Adrenal gland (tissue), 9 donors: ENCODE measurements at regions not wholly inside any gene's neighbourhood (a gene's known extent, or its start where the extent isn't known, plus 50 kb on each side); places are given as distances from the start of the nearest gene placed in this dataset.

Source experiments
- DNase-seq, 7 donors: peaks; one replicate each; pipeline ENCODE4 v3.0.0-alpha.2; 2019 to 2020
- H3K27ac ChIP-seq, 5 donors: fragments of 200-600 bp; sonication (generic) in 4 of 5; 1 replicate in 3 of 5; 2 replicates in 2 of 5; pipeline versions ENCODE4 v1.5.1 to v1.8.0; 2016 to 2020; ENCODE audit warnings: mild to moderate bottlenecking in 1 of 5
- H3K27me3 ChIP-seq: fragments of 200-600 bp; 2 replicates; pipeline ENCODE4 v1.8.0; 2021
- H3K36me3 ChIP-seq, 2 donors: fragments of 200-600 bp; replicated peaks in 1 of 2; 1 replicate in 1 of 2; 2 replicates in 1 of 2; pipeline versions ENCODE4 v1.5.1 to v1.8.0; 2018 to 2022
- H3K4me1 ChIP-seq, 2 donors: fragments of 200-600 bp; replicated peaks in 1 of 2; 1 replicate in 1 of 2; 2 replicates in 1 of 2; pipeline versions ENCODE4 v1.5.1 to v1.8.0; 2018 to 2021
- H3K4me3 ChIP-seq, 4 donors: fragments of 200-600 bp; sonication (generic) in 3 of 4; one replicate each; pipeline ENCODE4 v1.5.1; 2016 to 2018
- H3K9me3 ChIP-seq, 3 donors: fragments of 200-600 bp; sonication (generic) in 1 of 3; replicated peaks in 1 of 3; 1 replicate in 2 of 3; 2 replicates in 1 of 3; pipeline versions ENCODE4 v1.5.1 to v1.8.0; 2016 to 2021
- CTCF ChIP-seq, 6 experiments: fragments of 450-650 bp in 4 of 6; fragments of 200-600 bp in 2 of 6; sonication (generic) in 1 of 6; IDR thresholded peaks; 1 replicate in 5 of 6; 2 replicates in 1 of 6; pipeline versions ENCODE4 v1.5.1 to v1.8.0; 2016 to 2021; ENCODE audit warnings: antibody characterized with exemption in 6 of 6, mild to moderate bottlenecking in 2 of 6, moderate library complexity in 1 of 6
- POLR2A ChIP-seq, 2 donors: fragments of 450-650 bp; IDR thresholded peaks; one replicate each; pipeline ENCODE4 v1.6.1; 2017; ENCODE audit warnings: antibody characterized with exemption in 2 of 2, mild to moderate bottlenecking in 2 of 2, moderate library complexity in 1 of 2
- WGBS, 4 donors: extraction: QIAGEN DNeasy Blood & Tissue Kit in 2 of 4; methylation state at CpG; one replicate each; pipeline versions ENCODE4 v1.1.5 to v1.1.7; 2013 to 2017; 5-methylcytosine and 5-hydroxymethylcytosine counted together
- intact Hi-C, 2 donors: fragments of 100-400 bp; cut with DNase I; formaldehyde crosslinking; loops; one replicate each; pipeline versions ENCODE4 v1.14.1 to v1.15.0; 2022 to 2023
- donor health status: healthy with polysubstance abuse.
- donor health status: Bipolar disorder and iron deficiency.
- donor health status: DM: yes; HTN: yes; CAD: no.
- donor health status: DM: no; HTN: no; CAD: no.
- donor health status: DM: no; HTN: no; CAD: no.

GRCh38 chr3:115478359-115478758 lies 145.0 kb upstream of the GAP43 start:
- H3K36me3 ChIP-seq: no peaks in the 10 kb centered on the region
- intact Hi-C loops: no loop called here
- H3K27ac ChIP-seq: no peak overlapping the region
- no peak for DNase-seq
- H3K4me3 ChIP-seq: no peak overlapping the region
- TF ChIP-seq POLR2A (IDR thresholded peaks at IDR 0.05): no peak
- no peak for TF ChIP-seq CTCF (IDR thresholded peaks at IDR 0.05)
- 80 to 86% (median 85%) methylated on average over 4 of the region's 4 CpGs for WGBS, 4 donors
- no peaks in the 10 kb centered on the region for H3K27me3 ChIP-seq
- H3K9me3 ChIP-seq: no peaks in the 10 kb centered on the region
- no peaks in the 10 kb centered on the region for H3K4me1 ChIP-seq

DNA sequence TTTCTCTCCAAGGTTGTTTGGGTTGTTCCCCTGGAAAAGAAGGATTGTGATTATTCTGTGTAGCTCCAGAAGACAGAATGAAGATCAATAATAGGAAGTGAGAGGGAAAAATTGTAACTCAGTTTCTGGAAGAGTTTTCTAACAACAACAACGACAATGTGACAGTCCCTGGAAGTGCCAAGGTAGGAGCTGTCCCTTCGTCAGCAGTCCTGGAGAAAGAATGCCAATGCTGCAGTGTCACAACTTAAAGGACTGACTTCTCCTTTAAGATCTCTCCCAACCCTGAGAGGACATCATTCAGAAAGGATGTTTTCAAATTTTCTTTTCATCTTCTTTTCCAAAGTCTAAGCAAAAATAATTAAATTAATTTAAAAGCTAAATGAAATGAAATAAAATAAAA lies 136.4 kb upstream of the GAP43 start:
- Histone ChIP-seq H3K36me3 (no peaks in the 10 kb centered on the region), H3K4me3 (no peak overlapping the region), H3K27ac (no peak overlapping the region), H3K9me3 (no peaks in the 10 kb centered on the region), H3K27me3 (no peaks in the 10 kb centered on the region), H3K4me1 (no peaks in the 10 kb centered on the region)
- no peak for DNase-seq
- WGBS, 4 donors: 52 to 75% (median 61%) methylated on average over 2 of the region's 2 CpGs
- intact Hi-C loops: no loop called here
- TF ChIP-seq CTCF (IDR thresholded peaks at IDR 0.05) (no peak), POLR2A (IDR thresholded peaks at IDR 0.05) (no peak)

- Histone ChIP-seq H3K4me3 (no peak overlapping the region), H3K4me1 (no peaks in the 10 kb centered on the region), H3K27ac (no peak overlapping the region), H3K27me3 (no peaks in the 10 kb centered on the region), H3K9me3 (no peaks in the 10 kb centered on the region), H3K36me3 (no peaks in the 10 kb centered on the region)
- TF ChIP-seq CTCF (IDR thresholded peaks at IDR 0.05): no peak
- WGBS, 4 donors: 67 to 86% (median 69%) methylated on average over 1 of the region's 1 CpG
- intact Hi-C loops: no loop called here
- DNase-seq: no peak
Measured at GRCh38 chr3:115487968-115488367, 135.3 kb upstream of the GAP43 start.

DNA sequence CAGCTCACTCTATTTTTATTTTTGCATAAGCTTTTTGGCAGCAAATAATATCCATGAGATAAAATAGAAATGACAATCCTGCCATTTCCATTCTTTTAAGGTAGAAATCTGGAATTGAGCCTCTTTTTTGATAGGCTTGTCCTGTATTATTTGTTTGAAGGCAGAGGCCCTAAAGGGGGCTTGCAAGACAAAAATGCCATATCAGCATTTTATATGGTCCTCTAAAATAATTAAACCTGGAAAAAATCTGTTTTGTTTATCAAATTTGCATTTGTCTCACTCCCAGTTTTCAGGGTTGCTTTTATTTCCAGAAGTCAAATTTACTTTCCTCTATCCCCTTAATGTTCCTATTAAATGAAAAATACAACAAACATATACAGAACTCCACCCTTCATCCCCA lies 134.9 kb upstream of the GAP43 start:
- no peak for DNase-seq
- Histone ChIP-seq H3K4me1 (no peaks in the 10 kb centered on the region), H3K36me3 (no peaks in the 10 kb centered on the region), H3K9me3 (no peaks in the 10 kb centered on the region), H3K27ac (no peak overlapping the region), H3K27me3 (no peaks in the 10 kb centered on the region), H3K4me3 (no peak overlapping the region)
- TF ChIP-seq POLR2A (IDR thresholded peaks at IDR 0.05): no peak
- no peak for TF ChIP-seq CTCF (IDR thresholded peaks at IDR 0.05)
- intact Hi-C loops: no loop called here
